Type B pancreatic cell (in vitro differentiated cells): ENCODE measurements at regions not wholly inside any gene's neighbourhood (a gene's known extent, or its start where the extent isn't known, plus 50 kb on each side); places are given as distances from the start of the nearest gene placed in this dataset.

Experiments used
- DNase-seq: peaks from one replicate; pipeline ENCODE4 v3.0.0; 2021; ENCODE audit warnings: mixed read lengths; ENCODE audit not compliant: unreplicated experiment; ENCODE audit errors: extremely low spot score
- H3K27ac Mint-ChIP-seq: 2 replicates; pipeline ENCODE4 v1.8.0; 2021; ENCODE audit warnings: mild to moderate bottlenecking, mixed read lengths
- H3K27me3 Mint-ChIP-seq: 2 replicates; pipeline ENCODE4 v1.8.0; 2021; ENCODE audit warnings: mixed read lengths
- H3K36me3 Mint-ChIP-seq: 2 replicates; pipeline ENCODE4 v1.8.0; 2021; ENCODE audit warnings: mixed read lengths
- H3K4me1 Mint-ChIP-seq: one replicate; pipeline ENCODE4 v1.8.0; 2021; ENCODE audit warnings: mixed read lengths; ENCODE audit not compliant: unreplicated experiment
- H3K4me3 Mint-ChIP-seq: 2 replicates; pipeline ENCODE4 v1.8.0; 2021; ENCODE audit warnings: mild to moderate bottlenecking, mixed read lengths
- H3K9me3 Mint-ChIP-seq: 2 replicates; pipeline ENCODE4 v1.8.0; 2021; ENCODE audit warnings: mixed read lengths
- CTCF ChIP-seq: fragments of 200-600 bp; sonication (generic); conservative IDR thresholded peaks from 2 replicates; pipeline ENCODE4 v1.5.0; 2021; ENCODE audit warnings: antibody characterized with exemption, mild to moderate bottlenecking

- H3K27me3 Mint-ChIP-seq = no peaks in the 10 kb centered on the region
- H3K27ac Mint-ChIP-seq = no peak overlapping the region
- no peaks in the 10 kb centered on the region for H3K4me1 Mint-ChIP-seq
- H3K9me3 Mint-ChIP-seq = no peaks in the 10 kb centered on the region
- H3K4me3 Mint-ChIP-seq = no peak overlapping the region
- no peak for TF ChIP-seq CTCF
- no peak for DNase-seq
- H3K36me3 Mint-ChIP-seq = no peaks in the 10 kb centered on the region
These were observed 78.6 kb upstream of the FBXL7 start for GRCh38 chr5:15421381-15421780.

- Mint-ChIP-seq H3K36me3 (no peaks in the 10 kb centered on the region), H3K27me3 (no peaks in the 10 kb centered on the region), H3K27ac (no peak overlapping the region), H3K4me3 (no peak overlapping the region), H3K4me1 (no peaks in the 10 kb centered on the region), H3K9me3 (no peaks in the 10 kb centered on the region)
- DNase-seq = no peak
- TF ChIP-seq CTCF = no peak
These were observed 79.8 kb upstream of the FBXL7 start for GRCh38 chr5:15420201-15420600.

GRCh38 chr5:15417156-15417555, 82.8 kb upstream of the FBXL7 start:
- no peaks in the 10 kb centered on the region for H3K27me3 Mint-ChIP-seq
- no peaks in the 10 kb centered on the region for H3K4me1 Mint-ChIP-seq
- TF ChIP-seq CTCF = no peak
- no peak for DNase-seq
- H3K4me3 Mint-ChIP-seq = no peak overlapping the region
- peaks cover 9% of the 10 kb centered on the region for H3K9me3 Mint-ChIP-seq
- no peaks in the 10 kb centered on the region for H3K36me3 Mint-ChIP-seq
- H3K27ac Mint-ChIP-seq = no peak overlapping the region

- peaks cover 4% of the 10 kb centered on the region for H3K9me3 Mint-ChIP-seq
- H3K4me3 Mint-ChIP-seq = no peak overlapping the region
- DNase-seq = no peak
- H3K27ac Mint-ChIP-seq = no peak overlapping the region
- no peaks in the 10 kb centered on the region for H3K27me3 Mint-ChIP-seq
- no peaks in the 10 kb centered on the region for H3K36me3 Mint-ChIP-seq
- H3K4me1 Mint-ChIP-seq = no peaks in the 10 kb centered on the region
- TF ChIP-seq CTCF = no peak
These were observed 93.5 kb upstream of the FBXL7 start for GRCh38 chr5:15406478-15406877.

- Mint-ChIP-seq H3K4me3 (no peak overlapping the region), H3K27me3 (no peaks in the 10 kb centered on the region), H3K4me1 (peaks cover 5% of the 10 kb centered on the region), H3K9me3 (no peaks in the 10 kb centered on the region), H3K36me3 (no peaks in the 10 kb centered on the region), H3K27ac (no peak overlapping the region)
- TF ChIP-seq CTCF = no peak
- DNase-seq = no peak
These were observed 106.8 kb upstream of the FBXL7 start for GRCh38 chr5:15393146-15393545.
